GM23338 (cell line): ENCODE measurements at regions not wholly inside any gene's neighbourhood (a gene's known extent, or its start where the extent isn't known, plus 50 kb on each side); places are given as distances from the start of the nearest gene placed in this dataset.

Source experiments
- ATAC-seq: fragments of 200-7000 bp; cut with Tn5 transposase; 3 replicates; pipeline ENCODE4 v1.9.1; 2020
- DNase-seq: peaks from one replicate; pipeline ENCODE4 v3.0.0-alpha.2; 2015; ENCODE audit warnings: low spot score
- H2AFZ ChIP-seq: fragments of 200-600 bp; sonication (generic); 2 replicates; pipeline ENCODE4 v1.8.0; 2016; ENCODE audit warnings: antibody characterized with exemption, mild to moderate bottlenecking, moderate library complexity
- H3F3A ChIP-seq: fragments of 200-600 bp; sonication (generic); replicated peaks from 2 replicates; pipeline ENCODE4 v1.8.0; 2017; ENCODE audit warnings: antibody characterized with exemption, mixed run types, low read depth
- H3K27ac ChIP-seq: fragments of 200-600 bp; sonication (generic); 2 replicates; pipeline ENCODE4 v1.6.1; 2016; ENCODE audit warnings: low read depth
- H3K27me3 ChIP-seq: fragments of 200-600 bp; sonication (generic); 2 replicates; pipeline ENCODE4 v1.8.0; 2016; ENCODE audit warnings: mild to moderate bottlenecking, mixed run types, moderate library complexity; ENCODE audit not compliant: insufficient read depth
- H3K36me3 ChIP-seq: fragments of 200-600 bp; sonication (generic); 2 replicates; pipeline ENCODE4 v1.8.0; 2016; ENCODE audit warnings: mild to moderate bottlenecking; ENCODE audit not compliant: insufficient read depth
- H3K4me1 ChIP-seq: fragments of 200-600 bp; sonication (generic); 2 replicates; pipeline ENCODE4 v1.8.0; 2016; ENCODE audit warnings: mild to moderate bottlenecking, moderate library complexity; ENCODE audit not compliant: insufficient read depth
- H3K4me2 ChIP-seq: fragments of 200-600 bp; sonication (generic); 2 replicates; pipeline ENCODE4 v1.7.1; 2017; ENCODE audit warnings: mixed run types
- H3K4me3 ChIP-seq: fragments of 200-600 bp; sonication (generic); 2 replicates; pipeline ENCODE4 v1.6.1; 2016; ENCODE audit warnings: mixed run types
- H3K79me2 ChIP-seq: fragments of 200-600 bp; sonication (generic); replicated peaks from 2 replicates; pipeline ENCODE4 v1.8.0; 2017; ENCODE audit warnings: mild to moderate bottlenecking; ENCODE audit not compliant: insufficient read depth
- H3K9me2 ChIP-seq: fragments of 200-600 bp; sonication (generic); 2 replicates; pipeline ENCODE4 v1.8.0; 2017; ENCODE audit not compliant: insufficient read depth
- H4K20me1 ChIP-seq: fragments of 200-600 bp; sonication (generic); replicated peaks from 2 replicates; pipeline ENCODE4 v1.8.0; 2017; ENCODE audit warnings: mild to moderate bottlenecking; ENCODE audit not compliant: insufficient read depth
- H3K27ac Mint-ChIP-seq: 2 replicates; pipeline ENCODE4 v1.8.0; 2020; ENCODE audit warnings: inconsistent platforms, mild to moderate bottlenecking, moderate library complexity, mixed read lengths
- H3K27me3 Mint-ChIP-seq: 3 replicates; pipeline ENCODE4 v1.8.0; 2022; ENCODE audit warnings: low read depth, mild to moderate bottlenecking, moderate library complexity, mixed read lengths, inconsistent platforms; ENCODE audit not compliant: insufficient read depth, poor library complexity
- H3K36me3 Mint-ChIP-seq: 3 replicates; pipeline ENCODE4 v1.8.0; 2021; ENCODE audit warnings: low read depth, mild to moderate bottlenecking, inconsistent platforms, moderate library complexity, mixed read lengths
- H3K4me1 Mint-ChIP-seq: 3 replicates; pipeline ENCODE4 v1.8.0; 2020; ENCODE audit warnings: mild to moderate bottlenecking, inconsistent platforms, mixed read lengths
- H3K4me3 Mint-ChIP-seq: 3 replicates; pipeline ENCODE4 v1.8.0; 2021; ENCODE audit warnings: moderate library complexity, mild to moderate bottlenecking, inconsistent platforms, mixed read lengths
- H3K9me3 Mint-ChIP-seq: 3 replicates; pipeline ENCODE4 v1.8.0; 2020; ENCODE audit warnings: moderate library complexity, mild to moderate bottlenecking, inconsistent platforms, mixed read lengths
- CREB1 ChIP-seq: fragments of 250-450 bp; sonication (Bioruptor Pico); IDR thresholded peaks from 2 replicates; pipeline ENCODE4 v1.5.0; 2020; ENCODE audit warnings: low read depth, mild to moderate bottlenecking, moderate library complexity
- EZH2 ChIP-seq: fragments of 200-600 bp; sonication (generic); IDR thresholded peaks from one replicate; pipeline ENCODE4 v1.8.0; 2017; ENCODE audit warnings: antibody characterized with exemption, mild to moderate bottlenecking, low read depth; ENCODE audit not compliant: unreplicated experiment
- EZH2phosphoT487 ChIP-seq: fragments of 200-600 bp; sonication (generic); IDR thresholded peaks from one replicate; pipeline ENCODE4 v1.8.1; 2018; ENCODE audit warnings: antibody characterized with exemption; ENCODE audit not compliant: unreplicated experiment
- JUNB ChIP-seq: IDR thresholded peaks from one replicate; pipeline ENCODE4 v1.6.1; 2016; ENCODE audit warnings: antibody characterized with exemption; ENCODE audit not compliant: unreplicated experiment
- NANOG ChIP-seq: IDR thresholded peaks from 2 replicates; pipeline ENCODE4 v1.6.1; 2016; ENCODE audit warnings: antibody characterized with exemption, borderline replicate concordance
- POLR2AphosphoS5 ChIP-seq: IDR thresholded peaks from 2 replicates; pipeline ENCODE4 v1.6.1; 2016; ENCODE audit warnings: antibody characterized with exemption, low read depth
- STAT1 ChIP-seq: IDR thresholded peaks from one replicate; pipeline ENCODE4 v1.6.1; 2016; ENCODE audit warnings: antibody characterized with exemption; ENCODE audit not compliant: unreplicated experiment
- ZNF114 ChIP-seq: fragments of 250-450 bp; sonication (Bioruptor Pico); IDR thresholded peaks from 2 replicates; pipeline ENCODE4 v1.5.0; 2020; ENCODE audit warnings: mild to moderate bottlenecking, moderate library complexity
- ZNF331 ChIP-seq: fragments of 250-450 bp; sonication (Bioruptor Pico); IDR thresholded peaks from 2 replicates; pipeline ENCODE4 v1.5.0; 2020; ENCODE audit warnings: low read depth, mild to moderate bottlenecking, moderate library complexity
- TF ChIP-seq, protein P1 (sequence below), 2 experiments: fragments of 200-600 bp in 1 of 2; sonication (generic) in 1 of 2; conservative IDR thresholded peaks; 2 replicates each; pipeline versions ENCODE4 v1.5.1 to v1.6.1; 2016 to 2017; ENCODE audit warnings: antibody characterized with exemption in 2 of 2, low read depth in 2 of 2, mild to moderate bottlenecking in 2 of 2, moderate library complexity in 1 of 2
- TF ChIP-seq, protein P2 (sequence below): fragments of 250-450 bp; sonication (Bioruptor Pico); IDR thresholded peaks from 2 replicates; pipeline ENCODE4 v1.5.0; 2020; ENCODE audit warnings: mild to moderate bottlenecking, moderate library complexity
- TF ChIP-seq, protein P3 (sequence below): IDR thresholded peaks from 2 replicates; pipeline ENCODE4 v1.6.1; 2016; ENCODE audit warnings: antibody characterized with exemption
- TF ChIP-seq, protein P4 (sequence below): IDR thresholded peaks from one replicate; pipeline ENCODE4 v1.6.1; 2018; ENCODE audit warnings: antibody characterized with exemption; ENCODE audit not compliant: unreplicated experiment

DNA sequence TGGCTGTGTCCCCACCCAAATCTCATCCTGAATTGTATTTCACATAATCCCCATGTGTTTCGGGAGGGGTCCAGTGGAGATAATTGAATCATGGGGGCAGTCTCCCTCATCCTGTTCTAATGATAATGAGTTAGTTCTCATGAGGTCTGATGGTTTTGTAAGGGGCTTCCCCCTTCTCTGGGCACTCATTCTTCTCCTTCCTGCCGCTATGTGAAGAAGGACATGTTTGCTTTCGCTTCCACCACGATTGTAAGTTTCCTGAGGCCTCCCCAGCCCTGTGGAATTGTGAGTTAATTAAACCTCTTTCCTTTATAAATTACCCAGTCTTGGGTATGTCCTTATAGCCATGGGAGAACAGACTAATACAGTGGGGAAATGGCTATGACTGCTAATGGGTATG, 72.7 kb upstream of the ZNF648 start:
- Histone ChIP-seq H3K79me2 (no peaks in the 10 kb centered on the region), H3F3A (no peaks in the 10 kb centered on the region), H3K4me2 (no peak overlapping the region), H3K9me2 (peaks cover 5% of the 10 kb centered on the region; the same call in 1 of the 2 replicates), H2AFZ (no peak overlapping the region), H3K36me3 (0 out of 2 replicates have a peak, but pooled peaks cover 8% of the 10 kb centered on the region), H3K27me3 (no peaks in the 10 kb centered on the region), H3K4me3 (no peak overlapping the region), H4K20me1 (no peaks in the 10 kb centered on the region), H3K4me1 (peaks cover 18% of the 10 kb centered on the region), H3K27ac (no peak overlapping the region)
- Mint-ChIP-seq H3K9me3 (peaks cover 18% of the 10 kb centered on the region), H3K4me1 (peaks cover 23% of the 10 kb centered on the region), H3K36me3 (peaks cover 4% of the 10 kb centered on the region; the same call in 1 of the 3 replicates), H3K27me3 (no peaks in the 10 kb centered on the region), H3K4me3 (no peak overlapping the region), H3K27ac (no peak overlapping the region)
- DNase-seq, result no peak
- no peak for ATAC-seq
- TF ChIP-seq ZNF331 (CRISPR knock-in tag) (no peak), ZNF114 (CRISPR knock-in tag) (no peak), STAT1 (no peak), EZH2phosphoT487 (no peak), NANOG (no peak), EZH2 (no peak), POLR2AphosphoS5 (no peak), JUNB (no peak), CREB1 (no peak)
- TF ChIP-seq, protein P1, sequence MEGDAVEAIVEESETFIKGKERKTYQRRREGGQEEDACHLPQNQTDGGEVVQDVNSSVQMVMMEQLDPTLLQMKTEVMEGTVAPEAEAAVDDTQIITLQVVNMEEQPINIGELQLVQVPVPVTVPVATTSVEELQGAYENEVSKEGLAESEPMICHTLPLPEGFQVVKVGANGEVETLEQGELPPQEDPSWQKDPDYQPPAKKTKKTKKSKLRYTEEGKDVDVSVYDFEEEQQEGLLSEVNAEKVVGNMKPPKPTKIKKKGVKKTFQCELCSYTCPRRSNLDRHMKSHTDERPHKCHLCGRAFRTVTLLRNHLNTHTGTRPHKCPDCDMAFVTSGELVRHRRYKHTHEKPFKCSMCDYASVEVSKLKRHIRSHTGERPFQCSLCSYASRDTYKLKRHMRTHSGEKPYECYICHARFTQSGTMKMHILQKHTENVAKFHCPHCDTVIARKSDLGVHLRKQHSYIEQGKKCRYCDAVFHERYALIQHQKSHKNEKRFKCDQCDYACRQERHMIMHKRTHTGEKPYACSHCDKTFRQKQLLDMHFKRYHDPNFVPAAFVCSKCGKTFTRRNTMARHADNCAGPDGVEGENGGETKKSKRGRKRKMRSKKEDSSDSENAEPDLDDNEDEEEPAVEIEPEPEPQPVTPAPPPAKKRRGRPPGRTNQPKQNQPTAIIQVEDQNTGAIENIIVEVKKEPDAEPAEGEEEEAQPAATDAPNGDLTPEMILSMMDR (conservative IDR thresholded peaks at IDR 0.05; ENCODE audit: low read depth in 2 of 2), result no peak
- TF ChIP-seq, protein P2, sequence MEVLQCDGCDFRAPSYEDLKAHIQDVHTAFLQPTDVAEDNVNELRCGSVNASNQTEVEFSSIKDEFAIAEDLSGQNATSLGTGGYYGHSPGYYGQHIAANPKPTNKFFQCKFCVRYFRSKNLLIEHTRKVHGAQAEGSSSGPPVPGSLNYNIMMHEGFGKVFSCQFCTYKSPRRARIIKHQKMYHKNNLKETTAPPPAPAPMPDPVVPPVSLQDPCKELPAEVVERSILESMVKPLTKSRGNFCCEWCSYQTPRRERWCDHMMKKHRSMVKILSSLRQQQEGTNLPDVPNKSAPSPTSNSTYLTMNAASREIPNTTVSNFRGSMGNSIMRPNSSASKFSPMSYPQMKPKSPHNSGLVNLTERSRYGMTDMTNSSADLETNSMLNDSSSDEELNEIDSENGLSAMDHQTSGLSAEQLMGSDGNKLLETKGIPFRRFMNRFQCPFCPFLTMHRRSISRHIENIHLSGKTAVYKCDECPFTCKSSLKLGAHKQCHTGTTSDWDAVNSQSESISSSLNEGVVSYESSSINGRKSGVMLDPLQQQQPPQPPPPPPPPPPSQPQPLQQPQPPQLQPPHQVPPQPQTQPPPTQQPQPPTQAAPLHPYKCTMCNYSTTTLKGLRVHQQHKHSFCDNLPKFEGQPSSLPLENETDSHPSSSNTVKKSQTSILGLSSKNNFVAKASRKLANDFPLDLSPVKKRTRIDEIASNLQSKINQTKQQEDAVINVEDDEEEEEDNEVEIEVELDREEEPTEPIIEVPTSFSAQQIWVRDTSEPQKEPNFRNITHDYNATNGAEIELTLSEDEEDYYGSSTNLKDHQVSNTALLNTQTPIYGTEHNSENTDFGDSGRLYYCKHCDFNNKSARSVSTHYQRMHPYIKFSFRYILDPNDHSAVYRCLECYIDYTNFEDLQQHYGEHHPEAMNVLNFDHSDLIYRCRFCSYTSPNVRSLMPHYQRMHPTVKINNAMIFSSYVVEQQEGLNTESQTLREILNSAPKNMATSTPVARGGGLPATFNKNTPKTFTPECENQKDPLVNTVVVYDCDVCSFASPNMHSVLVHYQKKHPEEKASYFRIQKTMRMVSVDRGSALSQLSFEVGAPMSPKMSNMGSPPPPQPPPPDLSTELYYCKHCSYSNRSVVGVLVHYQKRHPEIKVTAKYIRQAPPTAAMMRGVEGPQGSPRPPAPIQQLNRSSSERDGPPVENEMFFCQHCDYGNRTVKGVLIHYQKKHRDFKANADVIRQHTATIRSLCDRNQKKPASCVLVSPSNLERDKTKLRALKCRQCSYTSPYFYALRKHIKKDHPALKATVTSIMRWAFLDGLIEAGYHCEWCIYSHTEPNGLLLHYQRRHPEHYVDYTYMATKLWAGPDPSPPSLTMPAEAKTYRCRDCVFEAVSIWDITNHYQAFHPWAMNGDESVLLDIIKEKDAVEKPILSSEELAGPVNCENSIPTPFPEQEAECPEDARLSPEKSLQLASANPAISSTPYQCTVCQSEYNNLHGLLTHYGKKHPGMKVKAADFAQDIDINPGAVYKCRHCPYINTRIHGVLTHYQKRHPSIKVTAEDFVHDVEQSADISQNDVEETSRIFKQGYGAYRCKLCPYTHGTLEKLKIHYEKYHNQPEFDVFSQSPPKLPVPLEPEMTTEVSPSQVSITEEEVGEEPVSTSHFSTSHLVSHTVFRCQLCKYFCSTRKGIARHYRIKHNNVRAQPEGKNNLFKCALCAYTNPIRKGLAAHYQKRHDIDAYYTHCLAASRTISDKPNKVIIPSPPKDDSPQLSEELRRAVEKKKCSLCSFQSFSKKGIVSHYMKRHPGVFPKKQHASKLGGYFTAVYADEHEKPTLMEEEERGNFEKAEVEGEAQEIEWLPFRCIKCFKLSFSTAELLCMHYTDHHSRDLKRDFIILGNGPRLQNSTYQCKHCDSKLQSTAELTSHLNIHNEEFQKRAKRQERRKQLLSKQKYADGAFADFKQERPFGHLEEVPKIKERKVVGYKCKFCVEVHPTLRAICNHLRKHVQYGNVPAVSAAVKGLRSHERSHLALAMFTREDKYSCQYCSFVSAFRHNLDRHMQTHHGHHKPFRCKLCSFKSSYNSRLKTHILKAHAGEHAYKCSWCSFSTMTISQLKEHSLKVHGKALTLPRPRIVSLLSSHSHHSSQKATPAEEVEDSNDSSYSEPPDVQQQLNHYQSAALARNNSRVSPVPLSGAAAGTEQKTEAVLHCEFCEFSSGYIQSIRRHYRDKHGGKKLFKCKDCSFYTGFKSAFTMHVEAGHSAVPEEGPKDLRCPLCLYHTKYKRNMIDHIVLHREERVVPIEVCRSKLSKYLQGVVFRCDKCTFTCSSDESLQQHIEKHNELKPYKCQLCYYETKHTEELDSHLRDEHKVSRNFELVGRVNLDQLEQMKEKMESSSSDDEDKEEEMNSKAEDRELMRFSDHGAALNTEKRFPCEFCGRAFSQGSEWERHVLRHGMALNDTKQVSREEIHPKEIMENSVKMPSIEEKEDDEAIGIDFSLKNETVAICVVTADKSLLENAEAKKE (CRISPR knock-in tag), result no peak
- TF ChIP-seq, protein P3, sequence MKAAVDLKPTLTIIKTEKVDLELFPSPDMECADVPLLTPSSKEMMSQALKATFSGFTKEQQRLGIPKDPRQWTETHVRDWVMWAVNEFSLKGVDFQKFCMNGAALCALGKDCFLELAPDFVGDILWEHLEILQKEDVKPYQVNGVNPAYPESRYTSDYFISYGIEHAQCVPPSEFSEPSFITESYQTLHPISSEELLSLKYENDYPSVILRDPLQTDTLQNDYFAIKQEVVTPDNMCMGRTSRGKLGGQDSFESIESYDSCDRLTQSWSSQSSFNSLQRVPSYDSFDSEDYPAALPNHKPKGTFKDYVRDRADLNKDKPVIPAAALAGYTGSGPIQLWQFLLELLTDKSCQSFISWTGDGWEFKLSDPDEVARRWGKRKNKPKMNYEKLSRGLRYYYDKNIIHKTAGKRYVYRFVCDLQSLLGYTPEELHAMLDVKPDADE, result no peak
- TF ChIP-seq, protein P4, sequence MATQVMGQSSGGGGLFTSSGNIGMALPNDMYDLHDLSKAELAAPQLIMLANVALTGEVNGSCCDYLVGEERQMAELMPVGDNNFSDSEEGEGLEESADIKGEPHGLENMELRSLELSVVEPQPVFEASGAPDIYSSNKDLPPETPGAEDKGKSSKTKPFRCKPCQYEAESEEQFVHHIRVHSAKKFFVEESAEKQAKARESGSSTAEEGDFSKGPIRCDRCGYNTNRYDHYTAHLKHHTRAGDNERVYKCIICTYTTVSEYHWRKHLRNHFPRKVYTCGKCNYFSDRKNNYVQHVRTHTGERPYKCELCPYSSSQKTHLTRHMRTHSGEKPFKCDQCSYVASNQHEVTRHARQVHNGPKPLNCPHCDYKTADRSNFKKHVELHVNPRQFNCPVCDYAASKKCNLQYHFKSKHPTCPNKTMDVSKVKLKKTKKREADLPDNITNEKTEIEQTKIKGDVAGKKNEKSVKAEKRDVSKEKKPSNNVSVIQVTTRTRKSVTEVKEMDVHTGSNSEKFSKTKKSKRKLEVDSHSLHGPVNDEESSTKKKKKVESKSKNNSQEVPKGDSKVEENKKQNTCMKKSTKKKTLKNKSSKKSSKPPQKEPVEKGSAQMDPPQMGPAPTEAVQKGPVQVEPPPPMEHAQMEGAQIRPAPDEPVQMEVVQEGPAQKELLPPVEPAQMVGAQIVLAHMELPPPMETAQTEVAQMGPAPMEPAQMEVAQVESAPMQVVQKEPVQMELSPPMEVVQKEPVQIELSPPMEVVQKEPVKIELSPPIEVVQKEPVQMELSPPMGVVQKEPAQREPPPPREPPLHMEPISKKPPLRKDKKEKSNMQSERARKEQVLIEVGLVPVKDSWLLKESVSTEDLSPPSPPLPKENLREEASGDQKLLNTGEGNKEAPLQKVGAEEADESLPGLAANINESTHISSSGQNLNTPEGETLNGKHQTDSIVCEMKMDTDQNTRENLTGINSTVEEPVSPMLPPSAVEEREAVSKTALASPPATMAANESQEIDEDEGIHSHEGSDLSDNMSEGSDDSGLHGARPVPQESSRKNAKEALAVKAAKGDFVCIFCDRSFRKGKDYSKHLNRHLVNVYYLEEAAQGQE, result no peak
